Thyroid gland (tissue), 4 donors: ENCODE measurements at regions not wholly inside any gene's neighbourhood (a gene's known extent, or its start where the extent isn't known, plus 50 kb on each side); places are given as distances from the start of the nearest gene placed in this dataset.

Source experiments
- POLR2A ChIP-seq, 2 donors: fragments of 450-650 bp; IDR thresholded peaks; one replicate each; pipeline ENCODE4 v1.6.1; 2017; ENCODE audit warnings: antibody characterized with exemption in 2 of 2, mild to moderate bottlenecking in 2 of 2, moderate library complexity in 1 of 2
- TF ChIP-seq, protein P1 (sequence below), 6 experiments: fragments of 200-600 bp in 3 of 6; fragments of 450-650 bp in 3 of 6; sonication (generic) in 3 of 6; IDR thresholded peaks; one replicate each; pipeline ENCODE4 v1.5.1; 2016 to 2019; ENCODE audit warnings: antibody characterized with exemption in 6 of 6, mild to moderate bottlenecking in 2 of 6, inconsistent platforms in 1 of 6, moderate library complexity in 1 of 6

GRCh38 chr10:31721096-31721495 is 207.5 kb downstream of the ARHGAP12 start:
- TF ChIP-seq, protein P1, sequence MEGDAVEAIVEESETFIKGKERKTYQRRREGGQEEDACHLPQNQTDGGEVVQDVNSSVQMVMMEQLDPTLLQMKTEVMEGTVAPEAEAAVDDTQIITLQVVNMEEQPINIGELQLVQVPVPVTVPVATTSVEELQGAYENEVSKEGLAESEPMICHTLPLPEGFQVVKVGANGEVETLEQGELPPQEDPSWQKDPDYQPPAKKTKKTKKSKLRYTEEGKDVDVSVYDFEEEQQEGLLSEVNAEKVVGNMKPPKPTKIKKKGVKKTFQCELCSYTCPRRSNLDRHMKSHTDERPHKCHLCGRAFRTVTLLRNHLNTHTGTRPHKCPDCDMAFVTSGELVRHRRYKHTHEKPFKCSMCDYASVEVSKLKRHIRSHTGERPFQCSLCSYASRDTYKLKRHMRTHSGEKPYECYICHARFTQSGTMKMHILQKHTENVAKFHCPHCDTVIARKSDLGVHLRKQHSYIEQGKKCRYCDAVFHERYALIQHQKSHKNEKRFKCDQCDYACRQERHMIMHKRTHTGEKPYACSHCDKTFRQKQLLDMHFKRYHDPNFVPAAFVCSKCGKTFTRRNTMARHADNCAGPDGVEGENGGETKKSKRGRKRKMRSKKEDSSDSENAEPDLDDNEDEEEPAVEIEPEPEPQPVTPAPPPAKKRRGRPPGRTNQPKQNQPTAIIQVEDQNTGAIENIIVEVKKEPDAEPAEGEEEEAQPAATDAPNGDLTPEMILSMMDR (IDR thresholded peaks at IDR 0.05), result no peak
- no peak for TF ChIP-seq POLR2A (IDR thresholded peaks at IDR 0.05)
